NT2/D1 (cell line): ENCODE measurements at regions not wholly inside any gene's neighbourhood (a gene's known extent, or its start where the extent isn't known, plus 50 kb on each side); places are given as distances from the start of the nearest gene placed in this dataset.

Experiments used
- DNase-seq: peaks from one replicate; pipeline ENCODE4 v3.0.0-alpha.2; 2011; ENCODE audit warnings: low read depth, low spot score
- H3K27me3 ChIP-seq: 2 replicates; pipeline ENCODE4 v1.6.0; 2011; ENCODE audit warnings: mild to moderate bottlenecking; ENCODE audit not compliant: insufficient read length, insufficient read depth
- H3K36me3 ChIP-seq: 2 replicates; pipeline ENCODE4 v1.6.1; 2011; ENCODE audit warnings: mild to moderate bottlenecking, low read length, mixed read lengths; ENCODE audit not compliant: insufficient read depth, insufficient read length
- H3K4me1 ChIP-seq: 2 replicates; pipeline ENCODE4 v1.5.1; 2011; ENCODE audit not compliant: insufficient read depth, insufficient read length
- H3K4me3 ChIP-seq: 2 replicates; pipeline ENCODE4 v1.5.1; 2011; ENCODE audit warnings: low read depth; ENCODE audit not compliant: insufficient read length
- H3K9ac ChIP-seq: 2 replicates; pipeline ENCODE4 v1.6.0; 2011; ENCODE audit warnings: low read depth; ENCODE audit not compliant: insufficient read length
- H3K9me3 ChIP-seq: 2 replicates; pipeline ENCODE4 v1.5.1; 2011; ENCODE audit warnings: mild to moderate bottlenecking, low read length; ENCODE audit not compliant: insufficient read depth
- SUZ12 ChIP-seq: IDR thresholded peaks from 2 replicates; pipeline ENCODE4 v1.6.1; 2011; ENCODE audit not compliant: insufficient read length, insufficient read depth; ENCODE audit errors: extremely low read depth
- YY1 ChIP-seq: IDR thresholded peaks from 2 replicates; pipeline ENCODE4 v1.6.1; 2011; ENCODE audit not compliant: insufficient read length, insufficient read depth
- ZNF274 ChIP-seq: IDR thresholded peaks from 2 replicates; pipeline ENCODE4 v1.6.1; 2011; ENCODE audit warnings: mild to moderate bottlenecking, low read depth, low read length

DNA sequence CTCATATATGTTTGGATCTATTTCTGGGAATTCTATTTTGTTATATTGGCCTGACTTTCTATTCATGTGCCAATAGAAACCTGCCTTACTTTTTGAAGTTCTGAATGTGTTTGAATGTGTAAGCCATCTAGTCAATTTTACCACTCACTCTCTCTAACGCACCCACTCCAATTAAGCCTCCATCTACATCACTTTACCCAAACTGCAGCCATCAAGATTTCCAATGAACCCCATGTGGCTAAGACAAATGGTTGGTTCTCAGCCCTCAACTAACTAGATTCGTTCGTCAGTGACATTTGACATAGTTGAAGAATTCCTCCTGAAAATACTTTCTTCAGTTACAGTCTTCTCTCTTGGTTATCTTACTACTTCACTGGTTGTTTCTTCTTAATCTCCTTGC is 137.3 kb upstream of the FSHR start:
- Histone ChIP-seq H3K4me1 (no peaks in the 10 kb centered on the region), H3K36me3 (no peaks in the 10 kb centered on the region), H3K9me3 (no peaks in the 10 kb centered on the region), H3K4me3 (no peak overlapping the region), H3K9ac (no peak overlapping the region), H3K27me3 (no peaks in the 10 kb centered on the region)
- TF ChIP-seq SUZ12 (no peak), ZNF274 (no peak), YY1 (no peak)
- DNase-seq: peak; percentile 52

DNA sequence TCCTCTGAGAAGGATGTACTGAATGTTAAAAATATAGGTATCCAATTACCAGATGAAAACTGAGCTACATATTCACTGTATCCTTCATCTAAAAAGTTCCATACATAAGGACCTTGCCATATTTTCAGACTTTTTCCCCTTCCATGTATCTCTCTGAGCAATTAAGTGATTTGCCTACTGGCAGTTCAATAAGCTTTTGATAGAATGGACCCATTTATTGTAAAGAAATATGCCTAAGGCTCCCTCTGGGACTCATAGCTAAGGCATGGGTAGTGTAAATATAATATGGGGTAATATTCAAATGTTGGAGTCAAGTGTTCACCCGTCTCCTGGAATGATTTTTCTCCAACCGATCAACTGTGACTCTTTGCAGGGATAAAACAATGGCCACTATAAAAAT is 135.4 kb upstream of the FSHR start:
- Histone ChIP-seq H3K27me3 (no peaks in the 10 kb centered on the region), H3K4me3 (no peak overlapping the region), H3K9ac (no peak overlapping the region), H3K36me3 (no peaks in the 10 kb centered on the region), H3K9me3 (no peaks in the 10 kb centered on the region), H3K4me1 (no peaks in the 10 kb centered on the region)
- TF ChIP-seq YY1: no peak
- no peak for TF ChIP-seq SUZ12
- no peak for TF ChIP-seq ZNF274
- no peak for DNase-seq

- H3K4me1 ChIP-seq: no peaks in the 10 kb centered on the region
- H3K9ac ChIP-seq: no peak overlapping the region
- H3K4me3 ChIP-seq: no peak overlapping the region
- TF ChIP-seq YY1 (no peak), ZNF274 (no peak), SUZ12 (no peak)
- no peaks in the 10 kb centered on the region for H3K36me3 ChIP-seq
- H3K27me3 ChIP-seq: no peaks in the 10 kb centered on the region
- H3K9me3 ChIP-seq: no peaks in the 10 kb centered on the region
- DNase-seq: no peak
Measured at GRCh38 chr2:49288902-49289700, 134.8 kb upstream of the FSHR start.

DNA sequence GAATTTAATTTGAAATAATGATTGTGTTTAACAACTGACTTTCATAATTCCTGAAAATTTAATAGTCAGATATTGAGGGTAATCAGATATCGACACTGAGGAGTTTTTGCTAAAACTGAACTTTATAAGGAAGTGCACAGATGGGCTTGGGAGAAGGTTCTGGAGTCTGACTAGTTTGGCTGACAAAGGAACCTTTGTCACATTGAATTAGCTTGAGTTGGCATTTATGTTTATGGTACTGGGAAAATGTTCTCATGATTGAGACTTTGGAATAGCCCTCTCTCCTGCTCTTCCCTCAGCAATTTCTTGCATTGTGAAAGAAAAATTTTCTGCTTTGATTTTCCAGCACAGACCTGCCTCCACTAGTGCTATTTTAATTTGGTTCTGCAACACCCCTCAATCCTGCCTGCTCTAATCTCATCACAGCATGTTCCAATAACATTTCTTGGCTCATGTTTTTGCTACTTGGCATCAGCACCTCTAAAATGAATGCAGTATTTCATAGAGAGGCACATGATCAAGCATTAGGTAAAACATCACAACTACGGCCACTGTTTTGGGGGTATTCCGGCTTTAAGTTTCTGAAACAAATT is 133.9 kb upstream of the FSHR start:
- no peaks in the 10 kb centered on the region for H3K36me3 ChIP-seq
- no peaks in the 10 kb centered on the region for H3K27me3 ChIP-seq
- H3K9me3 ChIP-seq: no peaks in the 10 kb centered on the region
- no peak overlapping the region for H3K4me3 ChIP-seq
- no peak for TF ChIP-seq ZNF274
- TF ChIP-seq YY1: no peak
- no peak for TF ChIP-seq SUZ12
- no peak for DNase-seq
- no peak overlapping the region for H3K9ac ChIP-seq
- no peaks in the 10 kb centered on the region for H3K4me1 ChIP-seq

DNA sequence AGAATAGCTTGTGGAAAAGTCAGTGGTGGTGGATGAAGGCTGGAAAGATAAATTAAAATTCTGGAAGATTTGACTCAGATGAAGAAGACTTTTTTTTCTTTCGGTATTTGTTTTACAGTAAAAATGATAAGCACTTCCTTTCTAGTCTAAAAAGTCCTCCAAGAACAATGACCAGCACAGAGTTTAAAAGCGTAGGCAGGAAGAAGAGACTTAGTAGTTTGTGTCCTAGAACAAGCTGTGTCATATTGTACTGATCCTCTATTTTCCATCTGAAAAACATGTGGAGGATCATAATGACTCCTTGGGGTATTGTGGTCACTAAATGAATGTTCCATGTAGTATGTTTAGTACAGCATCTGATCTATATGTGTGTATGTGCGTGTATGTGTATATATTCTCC is 132.4 kb upstream of the FSHR start:
- Histone ChIP-seq H3K4me3 (no peak overlapping the region), H3K9ac (no peak overlapping the region), H3K4me1 (no peaks in the 10 kb centered on the region), H3K27me3 (no peaks in the 10 kb centered on the region), H3K9me3 (no peaks in the 10 kb centered on the region), H3K36me3 (no peaks in the 10 kb centered on the region)
- TF ChIP-seq YY1 (no peak), ZNF274 (no peak), SUZ12 (no peak)
- DNase-seq: no peak

DNA sequence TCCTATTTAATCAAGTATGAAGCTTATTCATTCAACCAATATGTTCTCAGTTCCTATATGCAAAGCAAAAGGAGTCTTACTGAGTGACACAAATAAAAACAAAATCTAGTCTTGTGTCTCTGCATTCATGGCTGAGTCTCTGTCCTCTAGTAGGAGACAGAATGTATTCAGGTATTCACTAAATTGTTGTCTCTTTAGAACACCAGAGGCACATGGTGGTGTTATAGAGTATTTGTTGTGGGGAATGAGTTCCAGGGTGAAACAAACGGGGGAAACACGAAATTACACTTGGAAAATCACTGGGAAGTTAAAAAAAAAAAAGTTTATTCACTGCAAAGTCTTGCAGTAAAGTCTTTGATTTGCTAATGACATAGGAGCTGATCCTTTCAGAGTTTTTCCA is 131.7 kb upstream of the FSHR start:
- TF ChIP-seq ZNF274 (no peak), SUZ12 (no peak), YY1 (no peak)
- no peak for DNase-seq
- no peaks in the 10 kb centered on the region for H3K36me3 ChIP-seq

GRCh38 chr2:49278561-49278960 is 124.2 kb upstream of the FSHR start:
- Histone ChIP-seq H3K4me1 (no peaks in the 10 kb centered on the region), H3K27me3 (no peaks in the 10 kb centered on the region), H3K4me3 (no peak overlapping the region), H3K36me3 (no peaks in the 10 kb centered on the region), H3K9me3 (no peaks in the 10 kb centered on the region), H3K9ac (no peak overlapping the region)
- TF ChIP-seq SUZ12 (no peak), ZNF274 (no peak), YY1 (no peak)
- no peak for DNase-seq

More for the DNA sequence above, 131.7 kb upstream of the FSHR start:
- Histone ChIP-seq H3K27me3 (no peaks in the 10 kb centered on the region), H3K4me1 (no peaks in the 10 kb centered on the region), H3K9me3 (no peaks in the 10 kb centered on the region), H3K4me3 (no peak overlapping the region), H3K9ac (no peak overlapping the region)
